DND-41 (cell line): ENCODE measurements at regions not wholly inside any gene's neighbourhood (a gene's known extent, or its start where the extent isn't known, plus 50 kb on each side); places are given as distances from the start of the nearest gene placed in this dataset.
A peak's percentile ranks its signal among the peaks of the same experiment; 100 is the strongest.

Experiments used
- ATAC-seq: fragments of 200-7000 bp; cut with Tn5 transposase; 3 replicates; pipeline ENCODE4 v1.9.1; 2021; ENCODE audit warnings: low read depth; ENCODE audit not compliant: insufficient read depth
- DNase-seq: peaks from one replicate; pipeline ENCODE4 v3.0.0-alpha.2; 2020
- H2AFZ ChIP-seq: 2 replicates; pipeline ENCODE4 v1.6.0; 2012; ENCODE audit warnings: low read depth, low read length
- H3K27ac ChIP-seq: 2 replicates; pipeline ENCODE4 v1.5.1; 2012; ENCODE audit warnings: low read length, inconsistent platforms
- H3K27me3 ChIP-seq: fragments of 200-600 bp; sonication (generic); 2 replicates; pipeline ENCODE4 v1.6.0; 2012; ENCODE audit warnings: low read length, mild to moderate bottlenecking, inconsistent platforms; ENCODE audit not compliant: insufficient read depth, poor library complexity
- H3K36me3 ChIP-seq: 2 replicates; pipeline ENCODE4 v1.5.1; 2012; ENCODE audit warnings: low read length, inconsistent platforms; ENCODE audit not compliant: insufficient read depth
- H3K4me1 ChIP-seq: 2 replicates; pipeline ENCODE4 v1.5.1; 2012; ENCODE audit warnings: mild to moderate bottlenecking, low read length; ENCODE audit not compliant: insufficient read depth
- H3K4me2 ChIP-seq: 2 replicates; pipeline ENCODE4 v1.6.0; 2012; ENCODE audit warnings: mild to moderate bottlenecking, moderate library complexity, low read length, inconsistent platforms; ENCODE audit not compliant: insufficient read depth
- H3K4me3 ChIP-seq, 2 experiments: fragments of 200-600 bp in 1 of 2; shearing (Covaris generic) in 1 of 2; 2 replicates each; pipeline ENCODE4 v1.5.1; 2012 to 2016; ENCODE audit warnings: inconsistent platforms in 2 of 2, low read length in 2 of 2, mild to moderate bottlenecking in 2 of 2, low read depth in 1 of 2, moderate library complexity in 1 of 2
- H3K79me2 ChIP-seq: 2 replicates; pipeline ENCODE4 v1.6.0; 2012; ENCODE audit warnings: low read length, inconsistent platforms; ENCODE audit not compliant: insufficient read depth
- H3K9ac ChIP-seq: 2 replicates; pipeline ENCODE4 v1.6.0; 2012; ENCODE audit warnings: low read depth, mild to moderate bottlenecking, inconsistent platforms, low read length, moderate library complexity
- H3K9me3 ChIP-seq: 2 replicates; pipeline ENCODE4 v1.5.1; 2012; ENCODE audit warnings: low read length, moderate library complexity, mild to moderate bottlenecking, inconsistent platforms; ENCODE audit not compliant: insufficient read depth, severe bottlenecking
- H4K20me1 ChIP-seq: 2 replicates; pipeline ENCODE4 v1.6.0; 2012; ENCODE audit warnings: low read length; ENCODE audit not compliant: insufficient read depth
- CTCF ChIP-seq: IDR thresholded peaks from 2 replicates; pipeline ENCODE4 v1.5.1; 2012; ENCODE audit warnings: borderline replicate concordance, low read length, moderate library complexity, mild to moderate bottlenecking; ENCODE audit not compliant: poor library complexity, severe bottlenecking; ENCODE audit errors: extremely low read depth
- EZH2 ChIP-seq: IDR thresholded peaks from 3 replicates; pipeline ENCODE4 v1.6.1; 2012; ENCODE audit warnings: borderline replicate concordance, low read depth, mild to moderate bottlenecking, moderate library complexity, low read length, inconsistent platforms; ENCODE audit not compliant: severe bottlenecking

- Histone ChIP-seq H3K27ac (no peak overlapping the region), H4K20me1 (no peaks in the 10 kb centered on the region), H3K9me3 (no peaks in the 10 kb centered on the region), H3K4me1 (no peaks in the 10 kb centered on the region), H3K36me3 (no peaks in the 10 kb centered on the region), H3K79me2 (no peaks in the 10 kb centered on the region), H3K27me3 (peaks cover 3% of the 10 kb centered on the region), H2AFZ (no peak overlapping the region), H3K9ac (no peak overlapping the region), H3K4me3 (no peak overlapping the region), H3K4me2 (no peak overlapping the region)
- no peak for ATAC-seq
- DNase-seq: no peak
- no peak for TF ChIP-seq EZH2
- no peak for TF ChIP-seq CTCF
Measured at GRCh38 chr16:56042416-56042815, 148.9 kb upstream of the GNAO1 start.

DNA sequence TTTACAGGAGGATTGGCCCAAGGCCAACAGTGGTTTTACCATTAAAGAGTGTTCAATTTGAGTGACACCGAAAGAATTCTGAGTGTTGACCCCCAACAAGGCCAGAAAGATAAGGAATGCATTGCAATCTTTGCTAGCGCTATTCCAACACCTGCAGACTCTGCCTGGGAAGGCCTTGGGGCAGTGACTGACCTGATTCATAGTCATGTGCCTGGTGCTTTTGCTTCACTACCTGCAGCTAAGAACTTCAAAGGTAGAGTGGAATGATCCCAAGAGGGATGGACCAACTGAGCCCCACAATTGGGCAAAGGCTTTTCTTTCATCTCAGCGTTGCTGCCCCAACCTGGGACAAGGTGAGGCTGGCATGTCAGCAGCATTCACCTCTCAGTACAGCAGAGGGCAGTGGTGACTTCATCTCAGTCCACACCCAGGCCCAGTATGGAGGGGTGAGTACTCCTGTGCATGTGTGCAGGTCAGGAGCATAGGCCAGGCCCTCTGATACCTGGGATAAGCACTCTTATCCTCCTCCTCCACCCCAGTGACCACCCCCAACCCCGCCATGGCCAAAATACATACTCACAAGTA, 149.6 kb upstream of the GNAO1 start:
- TF ChIP-seq CTCF (peak; percentile 59), EZH2 (no peak)
- H3K79me2 ChIP-seq: no peaks in the 10 kb centered on the region
- H3K27ac ChIP-seq: no peak overlapping the region
- H3K4me2 ChIP-seq: no peak overlapping the region
- no peaks in the 10 kb centered on the region for H3K9me3 ChIP-seq
- peaks cover 3% of the 10 kb centered on the region for H3K27me3 ChIP-seq
- H3K36me3 ChIP-seq: no peaks in the 10 kb centered on the region
- ATAC-seq (peak; percentile 53; the same call in 1 of the 3 replicates), DNase-seq (peak; percentile 20)
- H2AFZ ChIP-seq: no peak overlapping the region
- H4K20me1 ChIP-seq: no peaks in the 10 kb centered on the region
- H3K4me1 ChIP-seq: no peaks in the 10 kb centered on the region
- H3K4me3 ChIP-seq: no peak overlapping the region
- no peak overlapping the region for H3K9ac ChIP-seq

DNA sequence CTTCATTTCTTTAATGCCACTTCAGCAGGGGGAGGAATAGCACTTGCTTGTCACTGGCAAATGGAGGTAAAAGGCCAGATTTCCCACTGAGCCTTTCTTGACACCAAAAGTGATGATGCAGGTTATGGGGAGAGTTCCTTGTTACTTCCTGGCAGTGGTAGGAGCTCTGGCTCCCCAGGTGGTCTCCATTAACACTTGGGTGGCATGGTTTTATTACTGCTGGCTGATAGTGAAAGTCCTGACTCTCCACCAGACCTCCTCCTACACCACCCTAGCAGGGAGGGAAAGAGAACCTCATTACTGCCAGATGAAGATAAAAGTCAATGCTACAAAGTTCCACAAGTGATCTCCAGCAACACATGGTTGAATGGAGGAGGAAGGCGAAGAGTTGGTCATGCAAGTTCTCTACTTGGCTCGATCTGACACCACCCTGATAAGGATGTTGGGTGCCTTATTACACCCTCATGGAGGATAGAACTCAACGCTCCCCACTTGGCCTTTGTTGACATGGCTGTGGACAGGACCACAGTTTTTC, 152.7 kb upstream of the GNAO1 start:
- Histone ChIP-seq H3K36me3 (no peaks in the 10 kb centered on the region), H3K4me2 (no peak overlapping the region), H3K4me1 (no peaks in the 10 kb centered on the region), H3K27ac (no peak overlapping the region), H3K79me2 (no peaks in the 10 kb centered on the region), H4K20me1 (no peaks in the 10 kb centered on the region), H3K4me3 (no peak overlapping the region), H3K9me3 (peaks cover 1% of the 10 kb centered on the region), H2AFZ (no peak overlapping the region), H3K27me3 (no peaks in the 10 kb centered on the region), H3K9ac (no peak overlapping the region)
- no peak for DNase-seq
- no peak for ATAC-seq
- no peak for TF ChIP-seq EZH2
- no peak for TF ChIP-seq CTCF

- no peaks in the 10 kb centered on the region for H3K36me3 ChIP-seq
- H3K4me1 ChIP-seq: no peaks in the 10 kb centered on the region
- H3K27ac ChIP-seq: no peak overlapping the region
- no peak for DNase-seq
- H3K9ac ChIP-seq: no peak overlapping the region
- H3K27me3 ChIP-seq: no peaks in the 10 kb centered on the region
- ATAC-seq: no peak
- TF ChIP-seq CTCF (no peak), EZH2 (no peak)
- H4K20me1 ChIP-seq: no peaks in the 10 kb centered on the region
- H3K79me2 ChIP-seq: no peaks in the 10 kb centered on the region
- H3K4me2 ChIP-seq: no peak overlapping the region
- H3K4me3 ChIP-seq: no peak overlapping the region
- peaks cover 1% of the 10 kb centered on the region for H3K9me3 ChIP-seq
- H2AFZ ChIP-seq: no peak overlapping the region
Measured at GRCh38 chr16:56032072-56032471, 156.9 kb upstream of the CES5A start.
